Stimulated activated naive CD4-positive, alpha-beta T cell treated with Interleukin-2 at 50 U/mL for 16 hours (primary cell): ENCODE measurements at regions not wholly inside any gene's neighbourhood (a gene's known extent, or its start where the extent isn't known, plus 50 kb on each side); places are given as distances from the start of the nearest gene placed in this dataset.
"Not testable (repeated sequence)": the region's sequence is repeated elsewhere in the genome, so short reads cannot be mapped to it uniquely, and the experiment has no call there.

ENCODE experiments used
- DNase-seq: peaks from one replicate; lab custom pipeline; 2025; lab: John Stamatoyannopoulos, UW

DNA sequence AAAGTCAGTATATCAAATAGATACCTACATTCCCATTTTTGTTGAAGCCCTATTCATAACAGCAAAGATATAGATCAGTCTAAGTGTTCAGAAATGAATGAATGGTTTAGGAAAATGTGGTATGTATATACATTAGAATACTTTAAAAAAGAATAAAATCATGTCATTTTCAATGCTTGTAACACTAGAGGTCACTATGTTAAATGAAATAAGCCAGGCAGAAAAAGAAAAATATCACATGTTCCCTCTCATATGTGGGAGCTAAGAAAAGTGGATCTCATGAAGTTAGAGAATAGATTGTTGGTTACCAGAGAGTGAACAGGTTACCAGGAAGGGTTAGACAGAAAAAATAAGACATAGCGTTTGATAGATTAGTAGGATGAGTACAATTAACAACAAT lies 1111.0 kb upstream of the SLC39A10 start:
- DNase-seq, result no peak

- DNase-seq, result no peak
Measured at GRCh38 chr2:194539425-194539824, 1117.6 kb upstream of the SLC39A10 start.

DNA sequence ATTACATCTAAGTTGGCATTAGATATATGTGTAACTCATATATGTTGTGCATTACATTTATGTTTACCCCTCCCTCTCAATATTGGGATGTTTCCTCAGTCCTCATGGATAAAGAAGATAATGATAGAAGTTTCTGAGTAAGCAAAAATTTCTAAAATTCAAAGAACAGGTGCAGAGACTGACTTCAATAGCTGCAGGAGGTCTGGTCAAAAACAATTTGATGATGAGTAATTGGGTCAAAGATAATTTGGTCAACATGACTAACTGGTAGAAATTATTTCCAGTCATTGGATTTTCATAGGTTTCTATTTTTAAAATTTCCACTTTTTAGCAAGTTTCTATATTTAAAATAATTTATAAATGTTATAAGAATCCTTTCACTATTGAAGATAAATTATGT lies 1130.9 kb upstream of the SLC39A10 start:
- DNase-seq, result no peak

DNA sequence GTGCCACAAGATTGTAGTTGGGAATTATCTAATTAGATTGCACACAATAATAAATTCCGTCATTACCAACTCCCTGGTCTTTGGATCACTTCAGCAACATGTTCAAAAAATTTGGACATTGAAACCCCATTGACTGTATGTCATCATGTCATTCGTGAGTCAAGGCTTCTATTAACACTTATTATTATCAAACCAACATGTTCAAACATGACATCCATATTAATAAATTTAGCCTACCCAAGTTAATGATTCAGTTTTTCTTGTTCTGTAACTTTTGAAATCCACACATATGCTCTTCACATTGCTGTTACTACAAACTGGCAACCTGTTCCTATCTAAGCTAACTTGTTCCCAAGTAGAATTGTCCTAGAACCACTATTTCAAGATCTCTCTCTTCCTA lies 1142.7 kb upstream of the SLC39A10 start:
- no peak for DNase-seq

GRCh38 chr2:194511070-194511469 lies 1146.0 kb upstream of the SLC39A10 start:
- not testable (repeated sequence) for DNase-seq

DNA sequence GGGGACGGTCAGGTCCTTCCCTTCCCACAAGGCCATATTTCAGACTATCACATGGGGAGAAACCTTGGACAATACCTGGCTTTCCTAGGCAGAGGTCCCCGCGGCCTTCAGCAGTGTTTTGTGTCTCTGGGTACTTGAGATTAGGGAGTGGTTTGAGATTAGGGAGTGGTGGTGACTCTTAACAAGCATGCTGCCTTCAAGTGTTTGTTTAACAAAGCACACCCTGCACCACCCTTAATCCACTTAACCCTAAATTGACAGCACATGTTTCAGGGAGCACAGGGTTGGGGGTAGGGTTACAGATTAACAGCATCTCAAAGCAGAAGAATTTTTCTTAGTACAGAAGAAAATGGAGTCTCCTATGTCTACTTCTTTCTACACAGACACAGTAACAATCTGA lies 1152.2 kb upstream of the SLC39A10 start:
- not testable (repeated sequence) for DNase-seq

DNA sequence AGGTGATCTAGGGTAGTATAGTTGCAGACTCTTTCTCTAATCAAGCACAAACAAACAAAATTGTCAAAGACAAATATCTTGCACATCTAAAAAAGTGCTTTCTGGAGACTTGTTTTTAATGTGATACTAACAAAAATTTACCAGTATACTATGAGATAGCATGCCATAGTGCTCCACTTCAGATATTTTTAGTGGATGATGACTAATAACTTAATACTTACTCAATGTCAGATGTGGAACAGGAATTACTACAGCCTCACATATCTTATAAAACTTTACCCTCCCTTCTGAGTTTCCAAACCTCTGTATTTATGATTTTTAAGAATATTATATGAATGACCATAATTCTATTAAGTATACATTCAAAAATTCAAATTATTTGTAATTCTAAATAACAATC lies 1162.0 kb upstream of the SLC39A10 start:
- DNase-seq, result no peak

- DNase-seq, result no peak
Measured at GRCh38 chr2:194494401-194494800, 1162.6 kb upstream of the SLC39A10 start.

GRCh38 chr2:194491409-194492115 lies 1165.5 kb upstream of the SLC39A10 start:
- DNase-seq, result no peak

GRCh38 chr2:194486326-194486725 lies 1170.7 kb upstream of the SLC39A10 start:
- no peak for DNase-seq

- no peak for DNase-seq
Measured at GRCh38 chr2:194483041-194483440, 1174.0 kb upstream of the SLC39A10 start.

DNA sequence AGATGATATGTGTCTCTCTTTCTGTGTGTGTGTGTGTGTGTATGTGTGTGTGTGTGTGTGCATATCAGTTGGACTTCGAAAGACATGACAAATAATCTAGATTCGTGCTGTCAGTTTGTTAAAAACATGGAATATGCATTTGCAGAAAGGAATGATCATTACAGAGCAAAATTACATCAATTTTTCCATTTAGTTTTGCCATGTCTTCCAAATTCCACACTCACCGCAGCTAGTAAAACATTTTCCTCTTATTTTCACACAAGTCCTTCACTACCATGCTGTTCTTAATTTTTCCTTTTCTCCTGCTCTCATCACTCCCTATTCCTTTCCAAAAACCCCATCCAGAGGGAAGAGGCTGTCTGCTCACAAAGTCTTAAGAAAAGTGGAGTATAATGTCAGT lies 1191.4 kb upstream of the SLC39A10 start:
- DNase-seq, result no peak

GRCh38 chr2:194464964-194465638 lies 1191.9 kb upstream of the SLC39A10 start:
- DNase-seq, result no peak

DNA sequence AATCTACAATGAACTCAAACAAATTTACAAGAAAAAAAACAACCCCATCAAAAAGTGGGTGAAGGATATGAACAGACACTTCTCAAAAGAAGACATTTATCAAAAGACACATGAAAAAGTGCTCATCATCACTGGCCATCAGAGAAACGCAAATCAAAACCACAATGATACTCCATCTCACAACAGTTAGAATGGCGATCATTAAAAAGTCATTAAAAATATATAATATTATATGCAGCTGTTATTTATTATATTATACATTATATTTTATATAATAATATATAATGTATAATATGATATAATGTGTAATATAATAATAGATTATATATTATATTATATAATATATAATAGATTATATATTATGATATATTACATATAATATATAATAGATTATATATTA lies 1194.1 kb upstream of the SLC39A10 start:
- DNase-seq, result not testable (repeated sequence)

DNA sequence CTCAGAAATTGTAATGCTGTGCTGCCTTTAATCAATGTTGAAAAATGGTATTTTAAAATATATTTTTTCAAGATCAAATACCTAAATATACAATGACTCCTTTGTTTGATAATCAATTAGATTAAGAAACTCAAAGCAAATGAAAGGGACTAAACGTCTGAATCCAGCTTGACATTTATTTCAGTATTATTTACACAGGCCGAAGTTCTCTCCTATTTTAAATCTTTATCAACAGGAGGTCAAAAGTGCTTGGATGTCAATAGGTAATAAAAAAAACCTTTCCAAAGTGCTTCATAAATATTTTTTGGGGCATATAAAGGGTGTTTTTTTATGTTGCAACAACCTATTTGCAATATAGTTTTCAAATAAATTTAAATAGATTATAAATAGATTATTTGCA lies 1201.7 kb upstream of the SLC39A10 start:
- DNase-seq, result no peak

- DNase-seq, result no peak
Measured at GRCh38 chr2:194452504-194452903, 1204.5 kb upstream of the SLC39A10 start.

- no peak for DNase-seq
Measured at GRCh38 chr2:194445226-194445625, 1211.8 kb upstream of the SLC39A10 start.

- no peak for DNase-seq
Measured at GRCh38 chr2:194443926-194444325, 1213.1 kb upstream of the SLC39A10 start.

DNA sequence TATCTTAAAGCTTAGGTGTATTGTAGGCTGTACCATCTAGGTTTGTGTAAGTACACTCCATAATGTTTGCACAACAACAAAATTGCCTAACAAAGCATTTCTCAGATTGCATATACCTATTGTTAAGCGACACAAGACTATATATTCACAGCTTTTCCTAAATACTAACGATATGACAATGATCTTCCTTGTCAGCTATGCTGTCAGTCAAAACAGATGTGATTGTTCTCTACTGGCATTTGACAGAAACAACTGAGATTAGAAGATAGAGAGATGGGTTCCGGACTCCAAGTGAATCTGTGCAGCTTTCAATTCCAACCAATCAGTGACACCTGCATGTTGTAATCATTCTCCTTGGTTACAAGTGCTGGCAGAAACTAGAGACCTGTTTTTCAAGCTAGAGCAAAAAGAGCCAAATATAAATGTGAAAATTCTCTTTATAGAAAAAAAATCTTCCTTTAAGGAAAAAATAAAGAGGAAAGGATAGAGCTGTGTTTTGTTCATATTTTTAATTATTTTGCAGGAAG lies 1232.3 kb upstream of the SLC39A10 start:
- no peak for DNase-seq

DNA sequence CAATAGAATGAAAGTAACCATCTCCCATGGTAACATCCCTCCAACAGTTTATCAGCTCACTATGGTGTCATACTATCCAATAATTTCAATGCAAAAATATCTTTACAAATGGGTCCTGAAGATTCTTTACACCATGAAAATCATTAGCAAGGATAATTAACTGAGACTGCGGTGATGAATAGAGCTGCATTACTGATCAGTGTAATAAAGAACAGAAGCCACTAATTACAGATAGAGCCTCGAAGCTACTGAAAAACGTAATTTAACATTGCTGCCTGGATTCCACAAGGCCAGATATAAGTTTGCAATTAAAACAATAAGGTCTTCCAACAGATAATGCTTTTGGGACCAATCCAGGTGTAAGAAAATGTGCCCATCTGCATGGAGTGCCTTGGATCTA lies 1245.8 kb upstream of the SLC39A10 start:
- DNase-seq, result no peak

GRCh38 chr2:194395818-194396217 lies 1261.2 kb upstream of the SLC39A10 start:
- DNase-seq, result no peak

- DNase-seq, result no peak
Measured at GRCh38 chr2:194385376-194385775, 1271.7 kb upstream of the SLC39A10 start.

GRCh38 chr2:194383401-194383800 lies 1273.6 kb upstream of the SLC39A10 start:
- DNase-seq, result no peak

- no peak for DNase-seq
Measured at GRCh38 chr2:194382221-194382620, 1274.8 kb upstream of the SLC39A10 start.
